KMS-11 (cell line): ENCODE measurements at regions not wholly inside any gene's neighbourhood (a gene's known extent, or its start where the extent isn't known, plus 50 kb on each side); places are given as distances from the start of the nearest gene placed in this dataset.

Experiments
- H2AFZ ChIP-seq: fragments of 200-600 bp; sonication (generic); 2 replicates; pipeline ENCODE4 v1.6.1; 2016; ENCODE audit warnings: antibody characterized with exemption, mixed run types, low read depth
- H3K27ac ChIP-seq: fragments of 200-600 bp; sonication (generic); 2 replicates; pipeline ENCODE4 v1.6.1; 2016; ENCODE audit warnings: mild to moderate bottlenecking, mixed run types
- H3K27me3 ChIP-seq: fragments of 200-600 bp; sonication (generic); 2 replicates; pipeline ENCODE4 v1.6.1; 2017; ENCODE audit warnings: mild to moderate bottlenecking, low read depth, mixed run types, moderate library complexity; ENCODE audit not compliant: insufficient read depth
- H3K36me3 ChIP-seq: fragments of 200-600 bp; sonication (generic); 2 replicates; pipeline ENCODE4 v1.6.1; 2017; ENCODE audit warnings: mild to moderate bottlenecking, mixed run types; ENCODE audit not compliant: insufficient read depth
- H3K4me1 ChIP-seq: fragments of 200-600 bp; sonication (generic); 2 replicates; pipeline ENCODE4 v1.6.1; 2016; ENCODE audit warnings: mild to moderate bottlenecking, low read depth, mixed run types; ENCODE audit not compliant: poor library complexity, severe bottlenecking
- H3K4me2 ChIP-seq: fragments of 200-600 bp; sonication (generic); 2 replicates; pipeline ENCODE4 v1.7.0; 2016; ENCODE audit warnings: mild to moderate bottlenecking, mixed run types
- H3K4me3 ChIP-seq: fragments of 200-600 bp; sonication (generic); IDR thresholded peaks from 2 replicates; pipeline ENCODE4 v1.6.1; 2017; ENCODE audit warnings: low read depth, low read length, mixed read lengths; ENCODE audit not compliant: insufficient read depth
- H3K79me2 ChIP-seq: fragments of 200-600 bp; sonication (generic); 2 replicates; pipeline ENCODE4 v1.6.1; 2016; ENCODE audit warnings: low read depth, mixed run types; ENCODE audit not compliant: insufficient read depth
- H3K9ac ChIP-seq: fragments of 200-600 bp; sonication (generic); 2 replicates; pipeline ENCODE4 v1.6.1; 2016; ENCODE audit warnings: mild to moderate bottlenecking, mixed run types
- H4K20me1 ChIP-seq: fragments of 200-600 bp; sonication (generic); 2 replicates; pipeline ENCODE4 v1.6.1; 2016; ENCODE audit warnings: mild to moderate bottlenecking, mixed run types; ENCODE audit not compliant: insufficient read depth
- CTCF ChIP-seq: fragments of 200-600 bp; sonication (generic); conservative IDR thresholded peaks from 2 replicates; pipeline ENCODE4 v1.6.1; 2017; ENCODE audit warnings: low read depth, mild to moderate bottlenecking, antibody characterized with exemption, low read length, moderate library complexity, mixed read lengths

GRCh38 chr2:136482966-136483365 is 282.4 kb upstream of the THSD7B start:
- no peak overlapping the region for H3K27ac ChIP-seq
- no peak overlapping the region for H3K4me3 ChIP-seq
- H3K27me3 ChIP-seq, result no peaks in the 10 kb centered on the region
- H4K20me1 ChIP-seq, result no peaks in the 10 kb centered on the region
- no peak for TF ChIP-seq CTCF
- H3K9ac ChIP-seq, result no peak overlapping the region
- H3K36me3 ChIP-seq, result no peaks in the 10 kb centered on the region
- H3K79me2 ChIP-seq, result no peaks in the 10 kb centered on the region
- peaks cover 28% of the 10 kb centered on the region for H3K4me1 ChIP-seq
- no peak overlapping the region for H2AFZ ChIP-seq
- H3K4me2 ChIP-seq, result no peak overlapping the region

DNA sequence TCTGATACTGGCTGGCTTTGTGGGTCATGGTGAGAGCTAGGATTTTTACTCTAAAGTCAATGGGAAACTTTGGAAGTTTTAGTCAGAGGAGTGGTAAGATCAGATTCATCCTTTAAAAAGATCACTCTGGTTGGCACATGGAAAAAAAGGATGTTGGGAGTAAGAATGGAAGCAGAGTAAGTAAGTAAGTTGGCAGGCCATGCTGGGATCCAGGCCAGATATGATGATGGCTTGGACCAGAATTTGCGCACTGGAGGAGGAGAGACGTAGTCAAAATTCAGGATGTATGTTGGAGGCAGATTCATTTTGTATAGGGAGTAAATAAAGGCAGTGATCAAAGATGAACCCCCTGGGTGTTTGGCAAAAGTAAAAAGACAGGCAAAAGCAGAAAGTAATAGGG is 283.3 kb upstream of the THSD7B start:
- Histone ChIP-seq H3K9ac (no peak overlapping the region), H3K4me1 (peaks cover 28% of the 10 kb centered on the region), H2AFZ (no peak overlapping the region), H3K36me3 (no peaks in the 10 kb centered on the region), H3K4me2 (no peak overlapping the region), H3K79me2 (no peaks in the 10 kb centered on the region), H3K27me3 (no peaks in the 10 kb centered on the region), H4K20me1 (no peaks in the 10 kb centered on the region), H3K4me3 (no peak overlapping the region), H3K27ac (no peak overlapping the region)
- TF ChIP-seq CTCF, result no peak

GRCh38 chr2:136479696-136480095 is 285.6 kb upstream of the THSD7B start:
- no peak overlapping the region for H3K9ac ChIP-seq
- H4K20me1 ChIP-seq, result no peaks in the 10 kb centered on the region
- no peaks in the 10 kb centered on the region for H3K36me3 ChIP-seq
- H2AFZ ChIP-seq, result no peak overlapping the region; the same call in 1 of the 2 replicates
- no peak overlapping the region for H3K27ac ChIP-seq
- H3K79me2 ChIP-seq, result no peaks in the 10 kb centered on the region
- H3K27me3 ChIP-seq, result no peaks in the 10 kb centered on the region
- no peak for TF ChIP-seq CTCF
- peaks cover 28% of the 10 kb centered on the region for H3K4me1 ChIP-seq
- no peak overlapping the region for H3K4me3 ChIP-seq
- H3K4me2 ChIP-seq, result peak overlapping the region; percentile 13; the same call in 1 of the 2 replicates

DNA sequence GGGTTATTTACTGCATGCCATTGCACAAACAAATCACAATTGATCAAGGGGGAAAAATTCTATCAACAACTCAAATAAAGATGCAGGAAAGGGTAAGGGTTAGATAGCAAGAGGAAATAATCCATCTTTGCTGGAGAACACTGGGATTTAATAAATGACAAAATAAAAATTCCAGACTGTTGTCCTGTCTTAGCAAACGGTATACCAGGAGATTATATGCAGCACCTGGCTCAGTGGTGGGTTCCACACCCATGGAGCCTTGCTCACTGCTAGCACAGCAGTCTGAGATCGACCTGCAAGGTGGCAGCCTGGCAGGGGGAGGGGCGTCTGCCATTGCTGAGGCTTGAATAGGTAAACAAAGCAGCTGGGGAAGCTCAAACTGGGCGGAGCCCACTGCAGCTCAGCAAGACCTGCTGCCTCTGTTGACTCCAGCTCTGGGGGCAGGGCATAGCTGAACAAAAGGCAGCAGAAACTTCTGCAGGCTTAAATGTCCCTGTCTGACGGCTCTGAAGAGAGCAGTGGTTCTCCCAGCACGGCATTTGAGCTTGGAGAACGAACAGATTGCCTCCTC is 296.5 kb upstream of the THSD7B start:
- H3K79me2 ChIP-seq, result no peaks in the 10 kb centered on the region
- no peaks in the 10 kb centered on the region for H4K20me1 ChIP-seq
- H3K4me1 ChIP-seq, result no peaks in the 10 kb centered on the region
- no peak overlapping the region for H3K4me3 ChIP-seq
- no peak overlapping the region for H3K27ac ChIP-seq
- no peaks in the 10 kb centered on the region for H3K36me3 ChIP-seq
- TF ChIP-seq CTCF, result no peak
- H3K4me2 ChIP-seq, result no peak overlapping the region
- H3K27me3 ChIP-seq, result no peaks in the 10 kb centered on the region
- no peak overlapping the region for H3K9ac ChIP-seq
- H2AFZ ChIP-seq, result no peak overlapping the region
